T-helper 9 cell (primary cell): ENCODE measurements at regions not wholly inside any gene's neighbourhood (a gene's known extent, or its start where the extent isn't known, plus 50 kb on each side); places are given as distances from the start of the nearest gene placed in this dataset.

Experiments
- DNase-seq: peaks from one replicate; pipeline ENCODE4 v3.0.0-alpha.2; 2020

DNA sequence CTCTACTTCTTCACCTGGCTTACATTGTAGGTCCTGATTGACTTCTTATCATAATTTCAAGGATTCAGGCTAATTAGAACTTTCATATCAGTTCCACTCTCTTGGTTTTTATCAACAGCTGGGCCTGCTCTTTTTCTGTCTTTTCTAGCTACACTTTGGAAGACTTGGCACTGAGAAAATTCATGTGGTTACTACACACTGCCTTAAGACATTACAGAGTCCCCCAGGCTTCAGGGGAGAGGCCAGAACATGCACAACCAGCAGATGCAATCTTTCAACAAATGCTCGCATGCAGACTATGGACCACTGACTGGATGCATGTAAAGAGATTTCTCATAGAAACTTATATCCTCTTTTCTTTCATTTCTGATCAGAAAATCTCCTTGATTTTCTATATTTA lies 423.5 kb downstream of the TUSC7 start:
- no peak for DNase-seq

DNA sequence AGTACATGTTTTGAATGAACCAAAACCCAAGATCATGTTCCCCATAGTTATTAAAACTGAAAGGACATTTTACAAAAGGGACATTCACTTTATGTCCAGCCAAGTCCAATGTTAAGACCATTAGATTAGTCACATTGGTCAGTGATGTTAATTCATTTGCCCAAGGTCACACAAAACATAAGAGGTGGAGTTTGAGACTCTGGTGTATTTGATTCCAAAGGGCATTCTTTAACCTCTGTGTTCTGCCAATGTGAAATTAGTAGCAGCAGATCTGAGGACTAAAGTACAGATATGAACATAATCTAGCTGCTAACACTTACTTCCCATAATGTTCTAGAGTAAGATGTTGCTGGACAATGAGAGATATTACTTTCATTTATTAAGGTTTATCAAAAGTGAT lies 425.6 kb downstream of the TUSC7 start:
- DNase-seq = no peak

DNA sequence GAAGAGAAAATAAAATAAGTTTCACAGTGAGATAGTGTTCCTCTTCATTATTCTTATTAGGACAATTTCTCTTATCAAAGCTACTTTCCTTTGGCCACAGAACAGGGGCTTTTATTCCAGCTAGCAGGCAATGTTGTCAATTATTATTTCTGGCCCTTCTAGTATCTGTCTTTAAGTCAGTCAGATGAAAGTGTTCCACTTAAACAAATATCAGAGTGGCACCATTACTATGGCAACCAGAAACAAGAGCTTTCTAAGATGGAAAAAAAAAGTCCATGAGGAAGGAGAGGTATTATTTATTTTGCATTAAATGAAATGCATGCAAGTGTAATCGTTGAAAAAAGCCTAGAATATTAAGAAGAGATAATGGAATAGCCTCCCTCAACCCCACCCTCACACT lies 426.4 kb downstream of the TUSC7 start:
- no peak for DNase-seq

- no peak for DNase-seq
Measured at GRCh38 chr3:117137065-117137464, 427.5 kb downstream of the TUSC7 start.

DNA sequence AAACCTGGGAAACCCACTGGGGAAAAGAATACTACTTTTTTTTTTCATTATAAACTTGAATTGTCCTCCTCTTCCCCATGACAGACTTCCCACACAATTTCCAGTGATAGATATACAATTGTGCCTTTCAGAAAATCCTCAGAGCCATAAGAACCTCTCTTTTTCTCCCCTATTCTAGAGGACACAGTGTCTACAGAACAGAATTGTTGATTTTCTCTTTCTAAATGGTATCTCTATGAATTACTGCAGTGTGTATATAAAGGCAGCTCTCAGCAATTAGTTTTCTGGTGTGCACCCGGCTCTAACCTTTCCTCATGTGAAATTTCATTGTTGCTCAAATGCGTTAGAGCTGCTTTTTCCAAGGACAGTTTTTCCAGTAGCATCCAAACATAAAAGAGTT lies 430.1 kb downstream of the TUSC7 start:
- DNase-seq = no peak

DNA sequence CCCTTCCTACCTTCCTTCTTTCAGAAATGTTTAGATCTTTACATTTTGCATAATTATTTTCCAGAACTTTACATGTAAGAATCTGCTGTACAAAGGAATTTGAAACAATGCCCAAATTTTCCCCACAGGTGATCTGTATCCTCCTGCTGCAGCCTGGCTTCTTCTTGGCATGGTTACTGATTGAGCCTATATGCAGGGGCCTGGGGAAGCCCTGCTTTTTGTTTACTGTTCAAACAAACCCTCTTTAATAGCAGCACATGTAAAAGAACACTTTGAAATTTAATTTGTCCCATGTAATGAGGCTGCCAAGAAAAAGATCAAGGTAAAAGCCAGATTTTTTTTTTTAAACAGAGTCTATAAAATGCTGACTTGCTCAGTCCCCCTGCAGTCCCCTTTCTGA lies 432.2 kb downstream of the TUSC7 start:
- no peak for DNase-seq

DNA sequence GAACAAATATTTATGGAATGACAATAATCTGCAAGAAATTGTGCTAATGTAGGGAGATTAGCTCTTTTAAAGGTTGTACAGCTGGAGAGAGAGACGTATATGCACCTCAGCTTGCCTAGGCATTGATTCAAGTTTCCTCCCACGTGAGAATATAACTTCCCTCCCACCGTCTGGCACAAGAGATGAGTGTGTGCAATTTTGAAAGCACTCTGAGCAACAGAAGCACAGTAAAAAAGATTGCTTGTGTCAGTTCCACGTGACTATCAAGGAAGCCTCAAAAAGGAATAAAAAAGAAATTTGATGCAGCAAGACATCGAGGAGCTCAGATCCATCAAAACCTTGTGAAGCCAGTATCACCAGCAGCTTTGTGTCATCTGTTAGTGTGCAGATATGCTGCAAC lies 435.3 kb downstream of the TUSC7 start:
- no peak for DNase-seq

DNA sequence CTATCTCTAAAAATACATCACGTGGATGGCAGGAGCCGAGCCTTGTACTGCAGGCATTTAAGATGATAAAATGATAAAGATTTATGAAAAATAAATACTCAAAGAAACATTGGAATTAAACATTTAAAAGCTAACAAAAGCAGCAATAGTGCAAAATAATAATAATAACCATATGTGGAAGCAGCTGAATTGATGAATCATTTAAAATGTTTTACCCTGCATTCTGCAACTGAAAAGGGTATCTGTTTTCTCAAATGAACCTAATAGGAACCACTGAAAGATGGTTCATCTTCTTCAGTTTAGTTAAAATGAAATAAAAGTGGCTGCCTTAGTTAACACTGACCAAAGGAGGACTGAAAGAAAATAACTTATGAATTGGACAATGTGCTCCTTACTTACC lies 436.1 kb downstream of the TUSC7 start:
- no peak for DNase-seq

- DNase-seq = no peak
Measured at GRCh38 chr3:117146571-117146970, 437.0 kb downstream of the TUSC7 start.

GRCh38 chr3:117149584-117149983 lies 440.0 kb downstream of the TUSC7 start:
- DNase-seq = no peak

DNA sequence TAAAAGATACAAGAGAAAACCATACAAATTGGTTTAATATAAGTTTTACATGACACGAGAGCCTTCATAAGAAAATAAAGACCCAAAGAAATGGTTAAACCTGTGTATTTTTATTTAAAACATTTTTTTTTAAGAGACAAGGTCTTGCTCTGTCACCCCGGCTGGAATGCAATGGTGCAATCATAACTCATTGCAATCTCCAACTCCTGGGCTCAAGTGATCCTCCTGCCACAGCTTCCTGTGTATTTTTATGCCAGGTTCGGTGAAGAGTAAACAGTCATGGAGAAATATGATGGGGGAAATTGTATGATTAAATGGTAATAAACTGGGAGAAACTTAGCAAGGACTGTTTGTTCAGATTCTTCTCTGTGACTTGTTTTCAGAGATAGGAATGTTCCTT lies 441.0 kb downstream of the TUSC7 start:
- DNase-seq = no peak

DNA sequence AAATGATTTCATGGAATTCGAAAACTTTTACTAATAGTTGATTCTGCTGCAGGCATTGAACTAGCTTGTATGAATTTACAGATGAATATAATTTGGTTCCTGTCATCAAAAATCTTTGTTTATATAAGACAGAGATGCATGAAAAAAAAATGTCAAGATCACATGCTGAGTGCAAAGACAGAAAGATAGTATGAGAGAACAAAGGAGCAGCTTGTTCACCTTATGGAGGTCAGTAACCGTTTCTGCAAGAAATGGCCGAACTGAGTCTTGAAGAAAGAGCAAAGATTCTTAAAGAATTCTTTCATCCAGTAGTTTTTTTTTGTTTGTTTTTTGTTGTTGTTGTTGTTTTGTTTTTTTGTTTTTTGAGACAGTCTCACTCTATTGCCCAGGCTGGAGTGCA lies 450.6 kb downstream of the TUSC7 start:
- no peak for DNase-seq

GRCh38 chr3:117161816-117162215 lies 452.2 kb downstream of the TUSC7 start:
- DNase-seq = no peak

DNA sequence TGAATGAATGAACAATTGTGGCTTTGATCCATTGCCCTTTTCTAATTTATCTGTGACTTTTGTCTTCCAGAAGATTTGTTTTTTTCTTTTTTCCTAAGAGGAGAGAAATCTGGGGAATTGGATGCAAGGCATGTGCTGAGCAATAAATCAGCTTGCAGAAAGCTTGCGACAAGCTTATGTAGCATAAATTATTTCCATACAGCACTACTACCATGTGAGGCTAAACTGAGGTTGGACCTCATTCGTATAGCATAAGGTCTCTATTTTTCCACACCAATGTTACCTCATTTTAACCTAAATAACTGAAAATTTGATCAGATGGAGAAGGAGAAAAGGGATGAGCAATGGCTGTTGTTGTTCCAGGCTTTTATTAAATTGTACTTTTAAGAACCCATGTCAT lies 455.6 kb downstream of the TUSC7 start:
- DNase-seq = no peak

DNA sequence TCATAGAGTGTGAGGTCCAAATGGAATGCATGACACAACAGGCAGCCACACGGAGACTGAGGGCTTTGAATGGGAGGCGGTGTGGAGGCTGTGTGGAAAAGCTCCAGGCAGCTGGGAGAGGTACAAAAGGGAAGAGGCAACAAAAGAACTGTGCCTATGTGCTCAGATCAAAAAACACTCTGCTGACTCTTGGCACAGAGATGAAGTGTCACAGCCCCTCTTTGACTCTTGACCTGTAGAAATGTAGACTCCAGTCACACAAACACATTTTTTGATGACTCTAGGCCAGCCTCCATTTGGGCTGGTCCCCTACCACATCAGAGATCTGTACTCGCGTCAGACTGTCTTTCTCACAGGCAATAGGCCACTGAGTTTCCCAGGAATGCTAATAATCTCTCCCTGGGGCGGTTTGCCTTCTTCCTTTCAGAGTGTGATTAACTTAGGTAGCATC lies 456.0 kb downstream of the TUSC7 start:
- DNase-seq = no peak

DNA sequence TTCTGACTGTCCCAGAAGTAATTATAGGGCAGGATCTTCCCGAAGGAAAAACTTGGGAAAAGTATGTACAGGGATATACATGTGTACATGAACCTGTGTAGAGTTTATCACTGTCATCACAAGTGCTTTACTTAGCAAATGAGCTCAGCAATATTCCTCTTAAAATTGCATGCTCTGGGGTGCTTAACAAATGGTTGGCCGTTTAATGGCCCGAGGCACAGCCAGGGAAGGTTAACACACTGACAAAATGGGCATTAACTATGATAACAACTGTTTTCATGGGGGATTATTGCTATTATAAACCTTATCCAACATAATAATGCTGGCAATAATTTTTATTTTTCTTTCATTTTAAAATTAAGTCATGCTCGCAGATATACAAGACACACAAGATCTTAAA lies 459.3 kb downstream of the TUSC7 start:
- no peak for DNase-seq

DNA sequence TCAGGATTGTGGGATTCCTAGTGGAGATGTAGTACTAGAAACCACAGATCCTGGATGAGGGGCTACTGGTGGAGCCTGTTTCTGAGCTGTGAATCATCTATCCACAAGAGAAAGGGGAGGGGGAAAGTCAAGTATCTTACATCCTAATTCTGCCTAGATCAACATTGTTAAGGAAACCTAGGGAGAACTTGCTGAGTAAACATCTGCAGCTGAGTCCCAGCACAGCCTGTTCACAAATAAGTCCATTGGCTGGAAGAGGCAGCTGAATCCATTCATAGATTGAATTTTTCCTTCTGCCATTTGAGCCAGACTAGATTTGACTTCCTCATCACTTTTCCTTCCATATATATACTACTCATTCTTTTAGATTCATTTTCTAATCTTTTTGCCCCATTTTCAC lies 460.5 kb downstream of the TUSC7 start:
- no peak for DNase-seq

- no peak for DNase-seq
Measured at GRCh38 chr3:117171124-117171523, 461.5 kb downstream of the TUSC7 start.

DNA sequence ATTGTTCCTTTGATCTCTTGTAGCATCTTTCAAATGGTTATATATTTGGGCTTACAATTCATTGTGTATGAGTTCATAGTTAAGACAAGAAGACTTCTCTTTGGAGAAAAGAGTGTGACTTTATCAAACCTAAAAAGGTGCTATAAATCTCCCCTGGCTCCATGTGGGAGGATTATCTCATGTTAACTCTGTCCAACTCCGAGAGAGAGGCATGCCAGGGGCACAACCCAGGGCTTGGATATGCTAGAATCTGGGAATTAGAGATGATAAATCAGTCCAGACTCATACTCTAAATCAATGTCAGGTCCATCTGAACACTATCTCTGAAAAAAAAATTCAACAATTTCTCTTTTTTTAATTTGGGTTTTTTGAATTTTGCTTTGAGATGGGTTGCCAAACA lies 462.8 kb downstream of the TUSC7 start:
- no peak for DNase-seq

GRCh38 chr3:117181222-117181621 lies 471.6 kb downstream of the TUSC7 start:
- DNase-seq = no peak

DNA sequence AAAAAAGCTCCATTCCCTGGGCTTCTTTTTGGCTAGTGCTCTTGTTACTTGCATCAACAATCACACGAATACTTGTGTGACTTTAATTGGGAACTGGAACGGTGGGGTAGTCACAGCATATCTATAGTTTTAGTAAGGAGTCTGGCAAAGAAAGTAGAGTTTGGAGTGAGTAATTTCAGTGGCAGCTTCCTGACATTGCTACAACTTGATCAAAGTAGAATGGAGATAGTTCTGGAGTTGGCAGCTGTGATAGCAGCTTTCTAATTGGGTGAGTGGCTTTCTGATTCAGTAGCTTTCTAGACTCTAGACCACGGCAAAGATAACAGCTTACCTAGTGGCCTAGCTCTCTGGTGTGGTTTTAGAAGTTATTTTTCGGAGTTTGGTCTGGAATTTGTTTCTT lies 475.0 kb downstream of the TUSC7 start:
- DNase-seq = no peak

DNA sequence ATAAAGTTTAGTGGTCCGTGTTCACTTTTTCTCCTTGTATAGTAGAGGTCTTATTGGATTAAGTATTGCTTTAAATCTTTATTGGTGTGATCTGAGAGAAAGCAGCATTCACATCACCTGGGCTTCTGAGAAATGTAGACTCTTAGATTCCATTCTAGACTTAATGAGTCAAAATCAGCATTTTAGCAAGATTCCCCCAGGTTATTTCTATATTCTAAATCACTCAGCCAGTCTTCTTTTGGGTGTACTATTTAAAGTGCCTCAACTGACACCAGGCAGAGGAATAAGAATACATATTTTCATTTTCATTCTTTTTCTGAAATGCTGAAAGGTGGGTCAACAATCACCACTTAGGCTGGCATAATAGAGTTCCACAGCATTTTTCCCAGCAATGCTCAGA lies 481.7 kb downstream of the TUSC7 start:
- no peak for DNase-seq

GRCh38 chr3:117192888-117193287 lies 483.3 kb downstream of the TUSC7 start:
- no peak for DNase-seq

- DNase-seq = no peak
Measured at GRCh38 chr3:117193390-117193789, 483.8 kb downstream of the TUSC7 start.

DNA sequence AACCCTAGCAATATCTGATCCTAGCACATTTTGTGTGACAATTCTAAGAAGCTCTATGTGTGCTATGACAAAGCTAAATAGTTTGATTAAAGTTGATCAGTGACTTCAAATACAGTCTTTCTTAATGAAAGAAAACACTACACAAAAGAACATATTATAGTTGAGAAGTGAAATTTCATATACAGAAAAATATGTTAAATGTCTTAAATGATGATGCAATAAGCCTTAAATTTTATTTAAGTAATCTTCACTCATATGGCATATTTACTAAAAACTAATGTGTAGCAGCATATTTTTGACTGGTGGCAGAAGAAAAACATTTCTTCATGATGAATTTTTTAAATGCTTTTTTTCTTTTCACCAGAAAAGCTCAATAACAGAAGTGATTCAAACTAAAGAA lies 485.5 kb downstream of the TUSC7 start:
- DNase-seq = no peak

GRCh38 chr3:117200962-117201361 lies 491.4 kb downstream of the TUSC7 start:
- DNase-seq = no peak
